ENCODE measurements at regions not wholly inside any gene's neighbourhood (a gene's known extent, or its start where the extent isn't known, plus 50 kb on each side); places are given as distances from the start of the nearest gene placed in this dataset.
"Not testable (repeated sequence)": the region's sequence is repeated elsewhere in the genome, so short reads cannot be mapped to it uniquely, and the experiment has no call there.

DNA sequence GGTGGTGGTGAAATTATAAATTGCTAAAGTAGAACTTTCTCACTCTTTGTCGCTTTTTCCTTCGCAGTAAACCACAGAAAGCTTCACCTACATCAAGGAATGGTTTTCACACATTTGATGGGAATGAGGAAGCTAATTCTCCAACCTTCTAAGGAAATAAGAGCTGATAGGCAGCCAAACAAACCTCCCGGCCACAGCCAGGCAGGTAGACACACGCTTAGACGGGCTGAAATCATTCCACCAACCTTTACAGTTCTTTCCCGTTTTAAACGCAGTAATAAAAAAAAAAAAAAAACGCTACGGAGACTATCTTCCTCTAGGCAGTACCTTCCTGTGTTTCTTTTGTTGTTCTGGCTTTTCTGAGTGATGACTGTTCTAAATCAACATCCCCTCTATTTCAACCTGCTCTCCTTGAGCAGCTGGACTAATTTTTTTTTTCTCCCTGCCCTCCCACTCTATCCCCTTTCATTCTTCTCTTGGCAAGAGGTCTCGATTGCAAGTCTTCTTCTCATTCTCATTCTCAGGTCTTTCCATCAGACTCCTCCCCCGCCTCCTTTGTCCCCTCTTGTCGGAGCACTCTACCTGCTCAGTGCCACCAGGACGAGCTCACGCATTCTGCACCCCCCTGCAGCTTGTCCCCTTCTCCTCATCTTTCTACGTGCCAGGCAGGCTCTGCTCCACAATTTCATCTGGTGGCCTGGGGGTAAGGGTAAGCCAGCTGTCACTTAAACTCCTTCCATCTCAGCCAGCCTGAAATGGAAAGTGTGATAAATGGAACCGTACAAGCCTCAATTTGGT is 391.1 kb upstream of the MDFIC2 start:
- no peak overlapping the region for H3K27ac ChIP-seq
- TF ChIP-seq, protein P1, sequence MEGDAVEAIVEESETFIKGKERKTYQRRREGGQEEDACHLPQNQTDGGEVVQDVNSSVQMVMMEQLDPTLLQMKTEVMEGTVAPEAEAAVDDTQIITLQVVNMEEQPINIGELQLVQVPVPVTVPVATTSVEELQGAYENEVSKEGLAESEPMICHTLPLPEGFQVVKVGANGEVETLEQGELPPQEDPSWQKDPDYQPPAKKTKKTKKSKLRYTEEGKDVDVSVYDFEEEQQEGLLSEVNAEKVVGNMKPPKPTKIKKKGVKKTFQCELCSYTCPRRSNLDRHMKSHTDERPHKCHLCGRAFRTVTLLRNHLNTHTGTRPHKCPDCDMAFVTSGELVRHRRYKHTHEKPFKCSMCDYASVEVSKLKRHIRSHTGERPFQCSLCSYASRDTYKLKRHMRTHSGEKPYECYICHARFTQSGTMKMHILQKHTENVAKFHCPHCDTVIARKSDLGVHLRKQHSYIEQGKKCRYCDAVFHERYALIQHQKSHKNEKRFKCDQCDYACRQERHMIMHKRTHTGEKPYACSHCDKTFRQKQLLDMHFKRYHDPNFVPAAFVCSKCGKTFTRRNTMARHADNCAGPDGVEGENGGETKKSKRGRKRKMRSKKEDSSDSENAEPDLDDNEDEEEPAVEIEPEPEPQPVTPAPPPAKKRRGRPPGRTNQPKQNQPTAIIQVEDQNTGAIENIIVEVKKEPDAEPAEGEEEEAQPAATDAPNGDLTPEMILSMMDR (conservative IDR thresholded peaks at IDR 0.05), result no peak

DNA sequence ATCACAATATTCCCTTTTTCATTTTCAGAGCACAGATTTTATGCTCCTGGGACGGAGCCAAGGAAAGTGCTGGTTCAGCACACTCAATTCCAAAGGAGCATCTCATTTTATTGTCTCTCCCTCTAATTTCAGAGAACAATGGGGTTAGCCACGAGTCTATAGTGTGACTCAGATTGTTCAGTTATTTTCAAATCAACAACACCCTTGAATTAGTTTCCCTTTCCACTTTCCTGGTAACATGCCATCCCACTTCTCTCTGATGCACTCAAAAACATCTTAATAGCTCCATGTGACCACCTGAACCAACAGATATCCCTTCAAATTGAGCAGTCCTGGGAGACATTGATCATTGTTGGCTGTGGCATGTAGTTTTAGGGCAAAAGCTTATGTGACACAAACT is 389.7 kb upstream of the MDFIC2 start:
- no peak overlapping the region for H3K27ac ChIP-seq
- TF ChIP-seq, protein P1 (conservative IDR thresholded peaks at IDR 0.05), result no peak

DNA sequence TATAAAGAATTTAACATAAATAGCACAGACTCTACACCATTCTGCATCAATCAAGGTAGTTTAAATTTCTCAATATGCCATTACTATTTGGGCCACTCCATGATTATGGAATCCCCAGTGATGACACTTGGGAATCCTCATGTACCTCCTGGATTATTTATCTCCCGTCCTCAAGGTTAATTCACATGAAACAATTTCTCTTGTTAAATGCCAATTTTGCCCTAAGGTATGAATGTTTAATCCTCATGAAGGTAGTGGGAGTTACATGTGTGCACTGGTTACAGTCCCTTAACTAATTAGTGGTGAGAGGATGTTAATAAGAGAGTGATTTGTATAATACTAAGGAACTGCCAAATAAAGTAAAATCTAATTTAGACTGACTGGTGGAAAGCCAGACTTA is 372.3 kb upstream of the MDFIC2 start:
- H3K27ac ChIP-seq, result no peak overlapping the region
- TF ChIP-seq, protein P1 (conservative IDR thresholded peaks at IDR 0.05), result no peak

DNA sequence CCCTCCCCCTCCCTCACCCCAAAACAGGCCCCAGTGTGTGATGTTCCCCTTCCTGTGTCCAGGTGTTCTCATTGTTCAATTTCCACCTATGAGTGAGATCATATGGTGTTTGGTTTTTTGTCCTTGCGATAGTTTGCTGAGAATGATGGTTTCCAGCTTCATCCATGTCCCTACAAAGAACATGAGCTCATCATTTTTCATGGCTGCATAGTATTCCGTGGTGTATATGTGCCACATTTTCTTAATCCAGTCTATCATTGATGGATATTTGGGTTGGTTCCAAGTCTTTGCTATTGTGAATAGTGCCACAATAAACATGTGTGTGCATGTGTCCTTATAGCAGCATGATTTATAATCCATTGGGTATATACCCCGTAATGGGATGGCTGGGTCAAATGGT is 363.4 kb upstream of the MDFIC2 start:
- not testable (repeated sequence) for H3K27ac ChIP-seq

DNA sequence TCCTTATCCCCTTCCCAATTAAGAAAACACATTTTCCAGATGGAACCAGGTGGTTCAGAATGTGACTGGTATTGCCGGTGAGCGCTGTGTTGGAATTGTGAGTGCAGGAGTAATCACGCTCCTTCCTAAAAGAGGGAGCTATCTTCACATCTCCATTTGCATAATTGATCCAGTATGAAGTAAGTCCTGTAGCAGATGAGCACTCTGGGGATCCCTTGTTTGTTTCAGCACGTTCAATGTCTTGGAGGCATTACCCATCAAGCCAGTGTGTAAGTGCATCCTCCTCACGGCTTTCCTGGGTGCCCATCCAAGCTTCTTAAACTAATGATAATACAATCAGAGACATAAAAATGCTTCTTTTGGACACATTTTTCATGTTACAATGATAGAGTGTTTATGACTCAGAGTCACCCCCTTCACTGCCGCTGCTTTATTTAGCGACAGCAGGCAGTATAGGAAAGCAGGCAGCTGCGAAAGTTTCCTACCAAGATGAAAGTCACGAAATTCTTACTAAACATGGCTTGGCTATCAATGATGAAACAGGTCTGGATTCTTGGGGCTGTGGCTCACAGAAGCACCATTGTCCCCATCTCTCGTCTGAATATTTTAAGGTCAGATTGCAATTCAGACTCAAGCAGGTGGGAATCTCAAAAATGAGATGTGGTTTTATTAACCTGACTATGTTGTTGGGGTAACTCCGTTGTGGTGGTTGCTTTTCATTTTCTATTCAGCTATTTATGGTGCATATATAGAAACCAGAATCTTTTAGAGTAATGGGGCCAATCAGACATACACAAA is 346.3 kb upstream of the MDFIC2 start:
- H3K27ac ChIP-seq, result no peak overlapping the region
- TF ChIP-seq, protein P1 (conservative IDR thresholded peaks at IDR 0.05), result no peak

DNA sequence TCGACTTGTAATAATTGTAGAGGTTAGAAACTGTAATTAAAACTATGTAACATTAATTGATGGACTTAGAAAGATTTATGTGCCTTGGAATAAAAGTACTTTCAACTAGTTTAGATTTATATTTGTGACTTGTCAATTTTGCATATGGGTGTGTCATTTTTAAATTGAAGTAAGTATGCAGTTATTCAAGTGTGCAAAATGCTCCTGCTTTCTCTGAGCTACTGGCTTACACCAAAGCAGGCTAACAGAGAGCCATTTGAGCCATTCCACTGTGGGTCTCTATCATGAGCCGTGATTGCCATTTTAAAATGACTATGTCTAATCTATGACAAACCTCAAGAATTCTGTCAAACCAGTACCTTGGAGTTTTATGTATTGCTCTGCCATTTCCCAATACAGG is 345.0 kb upstream of the MDFIC2 start:
- TF ChIP-seq, protein P1 (conservative IDR thresholded peaks at IDR 0.05), result no peak
- H3K27ac ChIP-seq, result no peak overlapping the region

DNA sequence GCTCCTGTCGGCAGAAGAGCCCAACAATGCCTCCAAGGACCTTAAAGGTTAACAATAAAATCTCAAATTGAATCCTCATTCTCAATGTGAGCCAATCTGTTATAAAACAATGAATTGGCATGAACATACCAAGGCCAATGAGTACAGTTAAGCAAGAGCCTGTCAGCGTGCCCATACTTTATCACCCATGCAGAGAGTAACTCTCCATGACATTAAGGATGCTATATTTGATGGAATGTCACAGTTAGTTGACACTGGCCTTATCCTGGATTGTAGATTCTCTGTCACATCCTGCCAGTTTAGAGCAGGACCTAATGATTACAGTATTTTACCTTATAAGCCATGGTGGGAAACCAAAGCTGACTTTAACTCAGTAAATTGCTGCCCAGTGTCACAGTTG is 335.4 kb upstream of the MDFIC2 start:
- no peak overlapping the region for H3K27ac ChIP-seq
- TF ChIP-seq, protein P1 (conservative IDR thresholded peaks at IDR 0.05), result no peak

DNA sequence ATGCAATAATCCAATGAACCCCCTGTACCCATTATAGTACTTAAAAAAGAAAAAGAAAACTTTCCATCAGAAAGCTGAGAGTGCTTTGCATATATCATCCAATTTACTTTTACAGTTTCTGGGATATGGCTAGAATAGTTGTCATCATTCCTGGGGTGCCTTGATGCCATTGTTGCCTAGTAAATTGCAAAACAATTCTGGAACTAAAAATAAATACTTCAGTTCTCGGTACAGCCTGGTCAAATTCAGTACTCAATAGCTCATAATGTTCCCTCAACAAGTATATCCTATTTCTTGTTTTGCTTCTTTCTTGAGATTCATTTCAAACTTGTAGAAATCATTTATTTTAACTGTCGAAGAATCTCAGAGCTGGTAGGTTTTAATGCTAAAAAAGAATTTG is 334.7 kb upstream of the MDFIC2 start:
- TF ChIP-seq, protein P1 (conservative IDR thresholded peaks at IDR 0.05), result no peak
- H3K27ac ChIP-seq, result no peak overlapping the region

Data from VCaP (cell line).